ENCODE measurements at regions not wholly inside any gene's neighbourhood (a gene's known extent, or its start where the extent isn't known, plus 50 kb on each side); places are given as distances from the start of the nearest gene placed in this dataset.
A peak's percentile ranks its signal among the peaks of the same experiment; 100 is the strongest.
"Not testable (repeated sequence)": the region's sequence is repeated elsewhere in the genome, so short reads cannot be mapped to it uniquely, and the experiment has no call there.

DNA sequence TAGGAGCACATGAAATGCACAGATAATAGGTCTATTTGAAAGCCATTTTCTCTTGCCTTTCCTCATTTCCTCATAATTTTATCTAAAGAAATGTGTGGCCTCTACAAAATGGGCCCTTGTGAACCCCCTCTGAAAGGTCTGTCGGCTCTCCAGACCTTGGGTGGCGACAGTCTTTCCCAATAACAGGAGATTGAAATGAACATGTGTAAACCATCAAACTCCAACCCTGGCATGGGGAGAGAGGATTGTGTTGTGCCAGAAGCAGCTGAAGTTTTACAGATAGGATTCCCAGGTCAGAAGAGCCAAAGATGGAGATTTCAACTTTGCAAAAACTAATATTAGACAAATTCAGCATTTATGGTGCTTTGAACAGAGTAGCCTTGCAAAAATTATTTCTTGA lies 277.1 kb upstream of the ECI2 start:
- H3K4me2 ChIP-seq (ENCODE audit: low read length): no peak overlapping the region
- H2AFZ ChIP-seq (ENCODE audit: low read length): no peak overlapping the region
- H3K79me2 ChIP-seq (ENCODE audit: insufficient read depth, low read depth, low read length): no peaks in the 10 kb centered on the region
- BruUV-seq (replicated peaks): no TSS peak
- H3K27ac ChIP-seq (ENCODE audit: low read depth, low read length, poor library complexity, severe bottlenecking): no peak overlapping the region
- POLR2A ChIA-PET: no interaction called here
- H3K9me2 ChIP-seq (ENCODE audit: insufficient read depth, low read length): no peaks in the 10 kb centered on the region
- CTCF ChIA-PET (ENCODE audit: unreplicated experiment): no interaction called here
- intact Hi-C loops (cut with micrococcal nuclease; ENCODE audit: unreplicated experiment): no loop called here
- no peak for TF ChIP-seq EZH2phosphoT487 (IDR thresholded peaks at IDR 0.05; ENCODE audit: borderline replicate concordance, low read depth, low read length)
- TF ChIP-seq, protein P1, sequence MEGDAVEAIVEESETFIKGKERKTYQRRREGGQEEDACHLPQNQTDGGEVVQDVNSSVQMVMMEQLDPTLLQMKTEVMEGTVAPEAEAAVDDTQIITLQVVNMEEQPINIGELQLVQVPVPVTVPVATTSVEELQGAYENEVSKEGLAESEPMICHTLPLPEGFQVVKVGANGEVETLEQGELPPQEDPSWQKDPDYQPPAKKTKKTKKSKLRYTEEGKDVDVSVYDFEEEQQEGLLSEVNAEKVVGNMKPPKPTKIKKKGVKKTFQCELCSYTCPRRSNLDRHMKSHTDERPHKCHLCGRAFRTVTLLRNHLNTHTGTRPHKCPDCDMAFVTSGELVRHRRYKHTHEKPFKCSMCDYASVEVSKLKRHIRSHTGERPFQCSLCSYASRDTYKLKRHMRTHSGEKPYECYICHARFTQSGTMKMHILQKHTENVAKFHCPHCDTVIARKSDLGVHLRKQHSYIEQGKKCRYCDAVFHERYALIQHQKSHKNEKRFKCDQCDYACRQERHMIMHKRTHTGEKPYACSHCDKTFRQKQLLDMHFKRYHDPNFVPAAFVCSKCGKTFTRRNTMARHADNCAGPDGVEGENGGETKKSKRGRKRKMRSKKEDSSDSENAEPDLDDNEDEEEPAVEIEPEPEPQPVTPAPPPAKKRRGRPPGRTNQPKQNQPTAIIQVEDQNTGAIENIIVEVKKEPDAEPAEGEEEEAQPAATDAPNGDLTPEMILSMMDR (conservative IDR thresholded peaks at IDR 0.05; ENCODE audit: low read length): no peak
- H3K9me3 ChIP-seq (ENCODE audit: low read length): peaks cover 11% of the 10 kb centered on the region; the same call in 1 of the 2 replicates
- DNase-seq (ENCODE audit: low spot score): no peak
- H4K20me1 ChIP-seq (ENCODE audit: insufficient read depth, low read length): no peaks in the 10 kb centered on the region
- H3K4me3 ChIP-seq (ENCODE audit: low read depth, low read length, poor library complexity, severe bottlenecking): no peak overlapping the region
- H3K4me1 ChIP-seq (ENCODE audit: insufficient read depth, low read length, poor library complexity, severe bottlenecking): peaks cover 26% of the 10 kb centered on the region
- no peaks in the 10 kb centered on the region; the same call in 1 of the 2 replicates for H3K36me3 ChIP-seq (ENCODE audit: insufficient read depth, low read length)

DNA sequence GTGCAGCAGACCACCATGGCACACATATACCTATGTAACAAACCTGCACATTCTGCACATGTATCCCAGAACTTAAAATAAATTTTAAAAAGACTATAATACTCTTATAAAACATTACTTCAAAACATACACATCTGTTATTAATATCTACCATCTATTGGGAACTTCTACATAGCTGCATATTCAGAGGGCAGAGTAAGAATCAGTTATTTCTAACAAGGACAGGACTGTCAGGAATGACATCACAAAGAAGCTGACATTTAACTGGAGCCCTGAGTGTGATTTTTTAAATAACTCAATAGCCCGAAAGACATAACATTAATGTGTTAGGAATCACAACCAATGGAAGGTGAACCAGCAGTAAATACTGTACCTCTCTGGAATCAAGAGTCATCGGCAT lies 276.7 kb upstream of the ECI2 start:
- no peak overlapping the region for H3K4me3 ChIP-seq (ENCODE audit: low read depth, low read length, poor library complexity, severe bottlenecking)
- CTCF ChIA-PET (ENCODE audit: unreplicated experiment): no interaction called here
- no peaks in the 10 kb centered on the region; the same call in 1 of the 2 replicates for H3K36me3 ChIP-seq (ENCODE audit: insufficient read depth, low read length)
- DNase-seq (ENCODE audit: low spot score): no peak
- no peak overlapping the region for H3K27ac ChIP-seq (ENCODE audit: low read depth, low read length, poor library complexity, severe bottlenecking)
- POLR2A ChIA-PET: no interaction called here
- H2AFZ ChIP-seq (ENCODE audit: low read length): no peak overlapping the region
- H3K79me2 ChIP-seq (ENCODE audit: insufficient read depth, low read depth, low read length): no peaks in the 10 kb centered on the region
- no peak overlapping the region for H3K4me2 ChIP-seq (ENCODE audit: low read length)
- H4K20me1 ChIP-seq (ENCODE audit: insufficient read depth, low read length): no peaks in the 10 kb centered on the region
- no TSS peak for BruUV-seq (replicated peaks)
- intact Hi-C loops (cut with micrococcal nuclease; ENCODE audit: unreplicated experiment): no loop called here
- peaks cover 30% of the 10 kb centered on the region for H3K4me1 ChIP-seq (ENCODE audit: insufficient read depth, low read length, poor library complexity, severe bottlenecking)
- peaks cover 15% of the 10 kb centered on the region; the same call in 1 of the 2 replicates for H3K9me3 ChIP-seq (ENCODE audit: low read length)
- H3K9me2 ChIP-seq (ENCODE audit: insufficient read depth, low read length): no peaks in the 10 kb centered on the region
- TF ChIP-seq EZH2phosphoT487 (IDR thresholded peaks at IDR 0.05; ENCODE audit: borderline replicate concordance, low read depth, low read length): no peak
- TF ChIP-seq, protein P1 (conservative IDR thresholded peaks at IDR 0.05; ENCODE audit: low read length): no peak

DNA sequence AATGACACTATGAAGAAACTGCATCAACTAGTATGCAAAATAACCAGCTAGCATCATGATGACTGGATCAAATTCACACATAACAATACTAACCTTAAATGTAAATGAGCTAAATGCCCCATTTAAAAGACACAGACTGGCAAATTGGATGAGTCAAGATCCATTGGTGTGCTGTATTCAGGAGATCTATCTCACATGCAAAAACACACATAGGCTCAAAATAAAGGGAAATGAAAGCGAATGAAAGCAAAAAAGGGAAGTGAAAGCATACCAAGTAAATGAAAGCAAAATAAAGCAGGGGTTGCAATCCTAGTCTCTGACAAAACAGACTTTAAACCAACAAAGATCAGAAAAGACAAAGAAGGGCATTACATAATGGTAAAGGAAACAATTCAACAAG lies 272.3 kb upstream of the ECI2 start:
- H3K9me3 ChIP-seq (ENCODE audit: low read length): peaks cover 26% of the 10 kb centered on the region
- H3K36me3 ChIP-seq (ENCODE audit: insufficient read depth, low read length); H4K20me1 ChIP-seq (ENCODE audit: insufficient read depth, low read length); H3K79me2 ChIP-seq (ENCODE audit: insufficient read depth, low read depth, low read length); CTCF ChIA-PET (ENCODE audit: unreplicated experiment); BruUV-seq (replicated peaks); intact Hi-C loops (cut with micrococcal nuclease; ENCODE audit: unreplicated experiment); H3K9me2 ChIP-seq (ENCODE audit: insufficient read depth, low read length): not testable (repeated sequence)
- peak overlapping the region; percentile 50 for H3K4me2 ChIP-seq (ENCODE audit: low read length)
- peak; percentile 87 for DNase-seq (ENCODE audit: low spot score)
- H3K27ac ChIP-seq (ENCODE audit: low read depth, low read length, poor library complexity, severe bottlenecking): peak overlapping the region; percentile 73
- POLR2A ChIA-PET: interaction anchor here (0.7 kb wide), 1 partner anchor 281 kb away, joined by 3 read pairs; no protein-coding TSS in a partner anchor
- H3K4me1 ChIP-seq (ENCODE audit: insufficient read depth, low read length, poor library complexity, severe bottlenecking): peaks cover 48% of the 10 kb centered on the region
- peak overlapping the region; percentile 20 for H3K4me3 ChIP-seq (ENCODE audit: low read depth, low read length, poor library complexity, severe bottlenecking)
- H2AFZ ChIP-seq (ENCODE audit: low read length): peak overlapping the region; percentile 79; the same call in 1 of the 2 replicates
